Peyer's patch (tissue), 4 donors: ENCODE measurements at regions not wholly inside any gene's neighbourhood (a gene's known extent, or its start where the extent isn't known, plus 50 kb on each side); places are given as distances from the start of the nearest gene placed in this dataset.
"Not testable (repeated sequence)": the region's sequence is repeated elsewhere in the genome, so short reads cannot be mapped to it uniquely, and the experiment has no call there.

Experiments
- DNase-seq, 3 donors: peaks; one replicate each; pipeline ENCODE4 v3.0.0-alpha.2; 2017 to 2019
- H3K27ac ChIP-seq, 4 donors: fragments of 200-600 bp; sonication (generic); one replicate each; pipeline ENCODE4 v1.5.1; 2016 to 2019
- H3K27me3 ChIP-seq, 2 donors: fragments of 200-600 bp; sonication (generic); one replicate each; pipeline ENCODE4 v1.5.1; 2019
- H3K36me3 ChIP-seq, 3 donors: fragments of 200-600 bp; sonication (generic); one replicate each; pipeline ENCODE4 v1.5.1; 2016 to 2019
- H3K4me1 ChIP-seq, 4 donors: fragments of 200-600 bp; sonication (generic); one replicate each; pipeline ENCODE4 v1.5.1; 2016 to 2019
- H3K4me3 ChIP-seq, 4 donors: fragments of 200-600 bp; sonication (generic); 1 replicate in 3 of 4; 2 replicates in 1 of 4; pipeline ENCODE4 v1.5.1; 2016 to 2019; ENCODE audit warnings: mild to moderate bottlenecking in 1 of 4
- H3K9me3 ChIP-seq, 4 donors: fragments of 200-600 bp; sonication (generic); one replicate each; pipeline ENCODE4 v1.5.1; 2016 to 2019; ENCODE audit warnings: mild to moderate bottlenecking in 1 of 4
- CTCF ChIP-seq, 6 experiments: fragments of 450-650 bp in 4 of 6; fragments of 200-600 bp in 2 of 6; sonication (generic) in 1 of 6; IDR thresholded peaks; one replicate each; pipeline ENCODE4 v1.5.1; 2017 to 2019; ENCODE audit warnings: antibody characterized with exemption in 6 of 6, mild to moderate bottlenecking in 3 of 6, moderate library complexity in 1 of 6
- POLR2A ChIP-seq, 2 donors: fragments of 450-650 bp; IDR thresholded peaks; one replicate each; pipeline ENCODE4 v1.5.1; 2017; ENCODE audit warnings: antibody characterized with exemption in 2 of 2, mild to moderate bottlenecking in 2 of 2, moderate library complexity in 2 of 2

- no peaks in the 10 kb centered on the region for H3K4me1 ChIP-seq
- no peak overlapping the region for H3K4me3 ChIP-seq
- no peak for TF ChIP-seq CTCF (IDR thresholded peaks at IDR 0.05)
- TF ChIP-seq POLR2A (IDR thresholded peaks at IDR 0.05) = no peak
- H3K36me3 ChIP-seq = no peaks in the 10 kb centered on the region
- H3K27ac ChIP-seq = peak overlapping the region in 1 of 4 donors; percentile 62
- no peaks in the 10 kb centered on the region for H3K9me3 ChIP-seq
- H3K27me3 ChIP-seq = no peaks in the 10 kb centered on the region
- DNase-seq = no peak
Measured at GRCh38 chr9:87035879-87036278, 88.6 kb upstream of the GAS1 start.

GRCh38 chr9:87036506-87036905, 89.2 kb upstream of the GAS1 start:
- Histone ChIP-seq H3K4me1 (no peaks in the 10 kb centered on the region), H3K9me3 (no peaks in the 10 kb centered on the region), H3K36me3 (no peaks in the 10 kb centered on the region), H3K27ac (peak overlapping the region in 1 of 4 donors; percentile 27), H3K27me3 (no peaks in the 10 kb centered on the region), H3K4me3 (no peak overlapping the region)
- no peak for DNase-seq
- no peak for TF ChIP-seq POLR2A (IDR thresholded peaks at IDR 0.05)
- TF ChIP-seq CTCF (IDR thresholded peaks at IDR 0.05) = no peak

- H3K4me3 ChIP-seq = no peak overlapping the region
- no peaks in the 10 kb centered on the region for H3K9me3 ChIP-seq
- TF ChIP-seq CTCF (IDR thresholded peaks at IDR 0.05) (no peak), POLR2A (IDR thresholded peaks at IDR 0.05) (no peak)
- H3K27ac ChIP-seq = no peak overlapping the region
- no peak for DNase-seq
- H3K36me3 ChIP-seq = no peaks in the 10 kb centered on the region
- H3K27me3 ChIP-seq = no peaks in the 10 kb centered on the region
- no peaks in the 10 kb centered on the region for H3K4me1 ChIP-seq
Measured at GRCh38 chr9:87039809-87040392, 92.6 kb upstream of the GAS1 start.

- H3K4me1 ChIP-seq = no peaks in the 10 kb centered on the region
- H3K27ac ChIP-seq = no peak overlapping the region
- H3K9me3 ChIP-seq = no peaks in the 10 kb centered on the region
- H3K27me3 ChIP-seq = no peaks in the 10 kb centered on the region
- H3K36me3 ChIP-seq = no peaks in the 10 kb centered on the region
- H3K4me3 ChIP-seq = no peak overlapping the region
- no peak for DNase-seq
- TF ChIP-seq POLR2A (IDR thresholded peaks at IDR 0.05) (no peak), CTCF (IDR thresholded peaks at IDR 0.05) (no peak)
Measured at GRCh38 chr9:87040410-87041009, 93.2 kb upstream of the GAS1 start.

GRCh38 chr9:87041553-87042235, 94.4 kb upstream of the GAS1 start:
- H3K4me1 ChIP-seq, H3K4me3 ChIP-seq, H3K27me3 ChIP-seq, DNase-seq, H3K9me3 ChIP-seq, H3K36me3 ChIP-seq, H3K27ac ChIP-seq: not testable (repeated sequence)

GRCh38 chr9:87049929-87050608, 102.8 kb upstream of the GAS1 start:
- H3K36me3 ChIP-seq, H3K4me3 ChIP-seq, H3K27me3 ChIP-seq, H3K4me1 ChIP-seq, H3K27ac ChIP-seq, DNase-seq, H3K9me3 ChIP-seq: not testable (repeated sequence)
